ENCODE measurements at regions not wholly inside any gene's neighbourhood (a gene's known extent, or its start where the extent isn't known, plus 50 kb on each side); places are given as distances from the start of the nearest gene placed in this dataset.

- H3K79me1 ChIP-seq (ENCODE audit: insufficient read depth, low read depth, low read length, poor library complexity, severe bottlenecking), result no peaks in the 10 kb centered on the region
- no peaks in the 10 kb centered on the region; a peak in 1 of 7 replicates for H3K36me3 Mint-ChIP-seq (ENCODE audit: insufficient read depth in 1 of 3, low read depth in 3 of 3)
- H3K23ac ChIP-seq (ENCODE audit: insufficient read length, low read depth, low read length), result no peak overlapping the region
- H3K9ac ChIP-seq (ENCODE audit: extremely low read depth, insufficient read length, low read length), result no peak overlapping the region
- no peaks in the 10 kb centered on the region for H3K9me3 ChIP-seq (ENCODE audit: control insufficient read depth, low read depth, low read length)
- no peak overlapping the region for H3T11ph ChIP-seq (ENCODE audit: low read length)
- H2BK120ac ChIP-seq (ENCODE audit: low read depth, low read length, poor library complexity, severe bottlenecking), result no peak overlapping the region
- H3K79me2 ChIP-seq (ENCODE audit: insufficient read depth, low read length), result no peaks in the 10 kb centered on the region
- H4K91ac ChIP-seq (ENCODE audit: insufficient read length, low read depth, low read length), result no peak overlapping the region
- H3K27ac Mint-ChIP-seq, result no peak overlapping the region
- TF ChIP-seq, protein P1, sequence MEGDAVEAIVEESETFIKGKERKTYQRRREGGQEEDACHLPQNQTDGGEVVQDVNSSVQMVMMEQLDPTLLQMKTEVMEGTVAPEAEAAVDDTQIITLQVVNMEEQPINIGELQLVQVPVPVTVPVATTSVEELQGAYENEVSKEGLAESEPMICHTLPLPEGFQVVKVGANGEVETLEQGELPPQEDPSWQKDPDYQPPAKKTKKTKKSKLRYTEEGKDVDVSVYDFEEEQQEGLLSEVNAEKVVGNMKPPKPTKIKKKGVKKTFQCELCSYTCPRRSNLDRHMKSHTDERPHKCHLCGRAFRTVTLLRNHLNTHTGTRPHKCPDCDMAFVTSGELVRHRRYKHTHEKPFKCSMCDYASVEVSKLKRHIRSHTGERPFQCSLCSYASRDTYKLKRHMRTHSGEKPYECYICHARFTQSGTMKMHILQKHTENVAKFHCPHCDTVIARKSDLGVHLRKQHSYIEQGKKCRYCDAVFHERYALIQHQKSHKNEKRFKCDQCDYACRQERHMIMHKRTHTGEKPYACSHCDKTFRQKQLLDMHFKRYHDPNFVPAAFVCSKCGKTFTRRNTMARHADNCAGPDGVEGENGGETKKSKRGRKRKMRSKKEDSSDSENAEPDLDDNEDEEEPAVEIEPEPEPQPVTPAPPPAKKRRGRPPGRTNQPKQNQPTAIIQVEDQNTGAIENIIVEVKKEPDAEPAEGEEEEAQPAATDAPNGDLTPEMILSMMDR (conservative IDR thresholded peaks at IDR 0.05), result no peak
- H2AK5ac ChIP-seq (ENCODE audit: insufficient read length, low read length), result no peak overlapping the region
- H3K4me3 Mint-ChIP-seq, result no peak overlapping the region
- H2BK5ac ChIP-seq (ENCODE audit: insufficient read length, low read length), result no peak overlapping the region
- H3K27ac ChIP-seq (ENCODE audit: insufficient read length, low read depth, low read length), result no peak overlapping the region
- H3K27me3 Mint-ChIP-seq (ENCODE audit: low read depth), result peaks cover 1% of the 10 kb centered on the region; the same call in 1 of the 2 replicates
- H3K23me2 ChIP-seq (ENCODE audit: insufficient read length, low read depth, low read length, poor library complexity, severe bottlenecking), result no peaks in the 10 kb centered on the region
- no peak overlapping the region for H2BK12ac ChIP-seq (ENCODE audit: insufficient read length, low read depth, low read length)
- no peak overlapping the region for H4K8ac ChIP-seq (replicated peaks; ENCODE audit: insufficient read length, low read depth, low read length)
- H3K18ac ChIP-seq (ENCODE audit: insufficient read length, low read depth, low read length), result no peak overlapping the region
- no CpG with 5 or more reads among the region's 3 CpGs for WGBS (ENCODE audit: extremely low coverage, insufficient read length, low lambda C conversion rate)
- no peaks in the 10 kb centered on the region for H3K9me3 Mint-ChIP-seq
- H2BK15ac ChIP-seq (ENCODE audit: low read depth, low read length), result no peak overlapping the region
- H3K56ac ChIP-seq (ENCODE audit: insufficient read length, low read depth, low read length), result no peak overlapping the region
- H3K14ac ChIP-seq (ENCODE audit: insufficient read depth, low read length), result no peak overlapping the region
- no peaks in the 10 kb centered on the region for H3K27me3 ChIP-seq (ENCODE audit: insufficient read depth, low read length)
- DNase-seq, result no peak
- H2BK20ac ChIP-seq (ENCODE audit: low read depth, low read length, poor library complexity, severe bottlenecking), result no peak overlapping the region
- no peak overlapping the region for H4K5ac ChIP-seq (ENCODE audit: insufficient read length, low read depth, low read length)
- no peaks in the 10 kb centered on the region for H4K20me1 ChIP-seq (ENCODE audit: control insufficient read depth, insufficient read depth, insufficient read length)
- H3K4me2 ChIP-seq (ENCODE audit: insufficient read depth, insufficient read length, low read length), result no peak overlapping the region
- no peaks in the 10 kb centered on the region for H3K4me1 Mint-ChIP-seq
- H3K4ac ChIP-seq (ENCODE audit: low read depth, low read length), result no peak overlapping the region
- H2AFZ ChIP-seq (ENCODE audit: low read length), result no peak overlapping the region
- H3K4me1 ChIP-seq (ENCODE audit: insufficient read depth, low read length), result no peaks in the 10 kb centered on the region
These were observed 89.3 kb upstream of the ADAMTS16 start for GRCh38 chr5:5050801-5051200.

Measured in H9 (cell line).